Fibroblast of gingiva (primary cell): ENCODE measurements at regions not wholly inside any gene's neighbourhood (a gene's known extent, or its start where the extent isn't known, plus 50 kb on each side); places are given as distances from the start of the nearest gene placed in this dataset.
"Not testable (repeated sequence)": the region's sequence is repeated elsewhere in the genome, so short reads cannot be mapped to it uniquely, and the experiment has no call there.

Source experiments
- DNase-seq: peaks from one replicate; pipeline ENCODE4 v3.0.0-alpha.2; 2011; ENCODE audit warnings: low read depth

GRCh38 chr11:121866754-121867153 is 249.3 kb downstream of the BLID start:
- no peak for DNase-seq

- DNase-seq = no peak
These were observed 251.4 kb downstream of the BLID start for GRCh38 chr11:121864660-121865059.

GRCh38 chr11:121863126-121863525 is 252.9 kb downstream of the BLID start:
- peak; percentile 28 for DNase-seq

GRCh38 chr11:121855138-121855537 is 260.9 kb downstream of the BLID start:
- not testable (repeated sequence) for DNase-seq

GRCh38 chr11:121844016-121844415 is 272.0 kb downstream of the BLID start:
- DNase-seq = no peak

- no peak for DNase-seq
These were observed 273.8 kb downstream of the BLID start for GRCh38 chr11:121842192-121842585.

GRCh38 chr11:121841487-121842191 is 274.4 kb downstream of the BLID start:
- peak; percentile 97 for DNase-seq

GRCh38 chr11:121839781-121840180 is 276.2 kb downstream of the BLID start:
- DNase-seq = no peak

- no peak for DNase-seq
These were observed 277.4 kb downstream of the BLID start for GRCh38 chr11:121838571-121838970.

- DNase-seq = no peak
These were observed 282.0 kb downstream of the BLID start for GRCh38 chr11:121833970-121834369.

GRCh38 chr11:121829159-121829643 is 286.8 kb downstream of the BLID start:
- DNase-seq = peak; percentile 94

- DNase-seq = no peak
These were observed 301.1 kb downstream of the BLID start for GRCh38 chr11:121814962-121815361.

GRCh38 chr11:121814296-121814695 is 301.7 kb downstream of the BLID start:
- no peak for DNase-seq

- peak; percentile 47 for DNase-seq
These were observed 305.7 kb downstream of the BLID start for GRCh38 chr11:121810291-121810690.

GRCh38 chr11:121808096-121808495 is 307.9 kb downstream of the BLID start:
- DNase-seq = no peak

- peak; percentile 29 for DNase-seq
These were observed 309.0 kb downstream of the BLID start for GRCh38 chr11:121807051-121807450.

- no peak for DNase-seq
These were observed 313.5 kb downstream of the BLID start for GRCh38 chr11:121802542-121802941.

- no peak for DNase-seq
These were observed 314.2 kb downstream of the BLID start for GRCh38 chr11:121801781-121802180.

- DNase-seq = no peak
These were observed 314.6 kb downstream of the BLID start for GRCh38 chr11:121801394-121801748.

- peak; percentile 6 for DNase-seq
These were observed 315.2 kb downstream of the BLID start for GRCh38 chr11:121800731-121801393.

GRCh38 chr11:121800240-121800639 is 315.8 kb downstream of the BLID start:
- no peak for DNase-seq

GRCh38 chr11:121797496-121797895 is 318.5 kb downstream of the BLID start:
- DNase-seq = no peak

- DNase-seq = no peak
These were observed 320.8 kb downstream of the BLID start for GRCh38 chr11:121795174-121795573.

GRCh38 chr11:121794671-121795141 is 321.3 kb downstream of the BLID start:
- no peak for DNase-seq
